HG03108 (cell line): ENCODE measurements at regions not wholly inside any gene's neighbourhood (a gene's known extent, or its start where the extent isn't known, plus 50 kb on each side); places are given as distances from the start of the nearest gene placed in this dataset.

ENCODE experiments used
- ATAC-seq: cut with Tn5 transposase; IDR thresholded peaks from one replicate; pipeline ENCODE4 v1.9.1; 2021; ENCODE audit warnings: moderate library complexity; ENCODE audit not compliant: unreplicated experiment

DNA sequence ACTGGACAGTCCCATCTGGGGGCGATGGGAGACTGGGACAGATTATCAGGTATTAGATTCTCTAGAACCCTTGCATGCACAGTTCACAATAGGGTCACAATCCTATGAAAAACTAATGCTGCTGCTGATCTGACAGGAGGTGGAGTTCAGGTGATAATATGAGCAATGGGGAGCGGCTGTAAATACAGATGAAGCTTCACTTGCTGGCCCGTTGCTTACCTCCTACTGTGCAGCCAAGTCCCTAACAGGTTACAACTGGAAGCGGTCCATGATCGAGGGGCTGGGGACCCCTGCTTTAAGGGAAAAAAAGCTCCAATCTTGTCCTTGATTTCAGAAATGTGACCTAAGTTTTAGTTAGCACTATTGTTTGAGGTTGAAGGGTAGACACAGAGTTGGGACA, 175.2 kb downstream of the ZNF330 start:
- ATAC-seq = no peak

DNA sequence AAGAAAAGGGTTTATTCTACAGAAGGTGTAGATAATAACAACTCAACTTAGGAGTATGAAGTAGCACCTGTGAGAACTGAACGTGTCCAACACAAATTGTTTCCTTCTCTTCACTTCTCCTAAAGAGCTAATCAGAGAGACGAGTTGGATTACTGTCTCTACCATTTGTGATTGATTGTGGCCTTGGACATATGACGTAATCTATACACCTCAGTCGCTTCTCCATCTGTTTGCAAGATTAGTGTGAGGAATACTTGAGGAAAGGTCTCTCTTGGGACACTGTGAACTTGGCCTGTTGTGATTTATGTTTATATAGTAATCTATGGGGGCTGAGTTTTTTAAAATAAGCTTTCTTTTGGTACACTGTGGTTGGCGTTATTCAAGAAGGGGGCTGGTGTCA, 182.0 kb downstream of the ZNF330 start:
- no peak for ATAC-seq

- ATAC-seq = no peak
Measured at GRCh38 chr4:141403782-141404181, 183.1 kb downstream of the ZNF330 start.

- ATAC-seq = no peak
Measured at GRCh38 chr4:141406237-141406636, 185.5 kb downstream of the ZNF330 start.

DNA sequence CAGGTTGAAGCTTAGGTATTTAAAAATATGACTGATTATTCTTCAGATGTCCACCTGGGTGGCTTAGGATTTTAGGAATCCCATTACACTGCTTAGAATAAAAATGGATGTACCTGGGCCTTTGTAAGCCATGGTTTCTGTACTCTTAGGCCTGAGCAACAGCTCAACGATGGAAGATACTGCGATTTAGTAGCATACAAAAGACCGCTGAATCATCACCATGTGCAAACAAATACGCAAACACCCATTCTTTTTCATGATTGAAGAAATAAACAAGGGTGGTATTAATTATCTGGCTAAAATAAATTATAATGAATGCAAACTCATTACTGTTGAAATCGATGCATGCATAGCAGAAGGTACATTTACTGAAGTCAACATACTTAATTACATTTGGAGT, 188.9 kb downstream of the ZNF330 start:
- ATAC-seq = no peak

DNA sequence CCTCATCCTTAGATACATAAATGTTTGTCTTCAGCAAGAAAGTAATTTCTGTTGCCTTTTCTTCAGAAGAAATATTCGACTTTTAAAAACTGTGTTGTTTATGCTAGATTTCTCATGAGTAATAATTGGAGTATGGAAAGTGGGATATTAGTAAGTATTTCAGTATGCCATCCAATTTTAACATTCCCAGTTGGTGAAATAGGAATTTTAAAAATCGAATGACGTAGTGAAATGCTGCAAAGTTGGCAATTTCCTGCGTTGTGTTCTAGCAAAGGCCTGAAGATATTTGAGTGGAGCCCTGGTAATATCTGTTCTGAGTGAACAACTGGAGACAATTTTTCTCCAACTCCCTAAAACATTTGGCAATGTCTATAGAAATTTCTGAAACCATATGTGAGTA, 190.1 kb downstream of the ZNF330 start:
- no peak for ATAC-seq

DNA sequence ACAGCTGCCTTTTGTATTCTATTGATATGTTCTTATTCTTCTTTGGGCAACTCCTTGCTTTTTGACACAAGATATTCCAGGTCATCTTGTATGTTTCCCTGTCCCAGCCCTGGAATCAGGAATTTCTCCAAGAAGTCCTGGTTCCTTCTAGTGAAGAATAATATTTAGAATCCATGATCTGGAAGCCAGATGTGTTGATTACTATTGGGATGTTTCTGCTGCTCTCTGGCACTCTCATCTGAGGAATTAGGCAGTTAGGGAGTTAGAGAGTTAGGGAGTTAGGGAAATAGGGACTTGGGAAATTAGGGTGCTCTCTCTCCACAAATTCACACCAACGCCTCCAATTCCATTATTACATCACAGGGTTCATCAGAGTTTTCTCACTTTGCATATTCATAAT, 191.2 kb downstream of the ZNF330 start:
- no peak for ATAC-seq

- ATAC-seq = no peak
Measured at GRCh38 chr4:141413366-141413765, 192.7 kb downstream of the ZNF330 start.

- ATAC-seq = no peak
Measured at GRCh38 chr4:141415651-141416050, 195.0 kb downstream of the ZNF330 start.

DNA sequence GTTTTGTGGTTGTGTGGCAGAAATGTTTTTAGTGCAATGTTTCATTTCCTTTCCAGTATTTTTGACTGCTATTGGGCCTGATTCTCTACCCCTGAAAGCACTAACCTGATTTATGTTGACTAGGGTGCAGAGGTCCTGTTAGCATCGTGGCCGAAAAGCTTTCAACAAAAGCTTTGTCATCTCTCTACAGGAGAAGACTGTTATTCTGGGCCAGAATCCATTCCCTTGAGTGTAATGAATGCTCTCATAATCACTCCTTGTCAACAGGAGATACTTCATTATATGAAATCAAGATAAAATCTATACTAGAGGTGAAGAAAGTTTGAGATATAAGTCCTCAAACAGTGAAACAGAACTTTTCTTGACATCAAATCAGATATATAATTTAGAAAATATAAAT, 195.5 kb downstream of the ZNF330 start:
- ATAC-seq = no peak

- no peak for ATAC-seq
Measured at GRCh38 chr4:141416677-141417363, 196.1 kb downstream of the ZNF330 start.

DNA sequence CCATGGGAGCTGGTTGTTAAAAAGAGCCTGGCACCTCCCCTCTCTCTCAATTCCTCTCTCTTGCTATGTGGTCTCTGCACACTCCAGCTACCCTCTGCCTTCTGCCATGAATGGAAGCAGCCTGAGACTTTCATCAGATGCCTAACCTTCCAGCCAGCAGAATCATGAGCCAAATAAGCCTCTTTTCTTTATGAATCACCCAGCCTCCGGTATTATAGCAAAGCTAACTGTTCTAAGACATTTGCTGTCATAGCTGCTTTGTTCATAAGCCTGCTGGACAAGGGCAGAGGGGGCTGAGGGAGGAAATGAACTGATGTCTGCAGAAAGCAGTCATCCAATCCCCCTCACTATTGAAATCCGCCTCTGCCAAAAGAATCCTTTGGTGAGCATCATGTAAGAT, 196.7 kb downstream of the ZNF330 start:
- ATAC-seq = no peak

GRCh38 chr4:141425124-141425523, 204.4 kb downstream of the ZNF330 start:
- ATAC-seq = no peak

DNA sequence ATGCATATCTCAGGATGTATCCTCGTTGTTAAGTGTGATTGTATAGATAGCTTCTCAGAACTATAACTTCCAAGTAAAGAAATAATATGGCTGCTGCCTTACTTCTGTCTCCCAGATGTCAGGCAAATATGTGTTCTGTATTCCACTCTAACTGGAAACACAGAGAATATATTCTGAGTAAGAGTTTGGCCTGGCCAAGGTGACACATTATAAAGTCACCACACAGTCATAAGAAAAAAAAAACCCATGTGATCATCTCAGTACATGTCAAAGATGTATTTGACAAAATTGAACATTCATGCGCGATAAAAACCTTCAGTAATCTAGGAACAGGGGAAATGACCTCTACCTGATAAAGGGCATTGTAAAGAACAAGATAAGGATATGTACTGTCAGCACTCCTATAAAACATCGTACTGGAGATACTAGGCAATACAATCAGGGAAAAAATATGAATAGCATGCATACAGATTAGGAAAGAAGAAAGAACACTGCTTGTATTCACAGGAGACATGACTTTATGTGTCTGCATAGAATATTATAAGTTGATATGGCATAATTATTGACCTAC, 207.1 kb downstream of the ZNF330 start:
- no peak for ATAC-seq

DNA sequence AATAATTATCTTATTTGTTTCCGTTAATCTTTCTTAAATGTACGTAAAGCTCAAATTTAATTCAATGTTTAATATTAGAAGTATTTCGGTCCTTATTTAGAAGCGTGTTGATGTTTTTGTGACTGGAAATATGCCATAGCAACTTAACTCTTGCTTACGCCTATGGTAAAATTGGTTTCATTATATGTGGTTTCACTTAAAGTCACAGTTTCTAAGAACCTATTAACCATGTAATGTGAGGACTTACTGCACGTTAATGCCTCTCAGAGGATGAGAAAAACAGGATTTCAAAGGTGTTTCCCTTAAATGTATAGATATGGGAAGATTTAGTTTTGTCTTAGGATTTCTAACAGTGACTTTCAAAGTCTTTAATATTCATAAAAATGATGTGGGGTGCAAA, 206.4 kb upstream of the IL15 start:
- no peak for ATAC-seq

DNA sequence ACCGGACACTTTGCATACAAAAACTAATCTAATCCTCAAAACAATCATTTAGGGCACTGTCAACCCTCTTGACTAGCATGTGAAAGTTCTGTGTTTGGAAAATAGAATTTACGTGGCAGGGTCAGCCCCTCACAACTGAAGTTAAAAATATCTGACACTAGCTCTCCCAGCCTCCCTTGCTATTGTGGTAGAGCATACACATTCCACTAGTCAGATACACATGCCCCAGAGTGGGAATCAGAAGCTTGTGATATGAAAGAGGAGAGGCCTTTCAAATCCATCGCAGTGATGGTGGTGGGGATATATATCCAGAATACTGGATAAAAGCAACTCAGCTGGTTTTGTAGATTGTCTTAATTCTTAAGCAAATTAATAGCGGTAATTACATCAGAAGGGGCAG, 205.7 kb upstream of the IL15 start:
- ATAC-seq = no peak

- ATAC-seq = no peak
Measured at GRCh38 chr4:141432000-141432712, 204.2 kb upstream of the IL15 start.

DNA sequence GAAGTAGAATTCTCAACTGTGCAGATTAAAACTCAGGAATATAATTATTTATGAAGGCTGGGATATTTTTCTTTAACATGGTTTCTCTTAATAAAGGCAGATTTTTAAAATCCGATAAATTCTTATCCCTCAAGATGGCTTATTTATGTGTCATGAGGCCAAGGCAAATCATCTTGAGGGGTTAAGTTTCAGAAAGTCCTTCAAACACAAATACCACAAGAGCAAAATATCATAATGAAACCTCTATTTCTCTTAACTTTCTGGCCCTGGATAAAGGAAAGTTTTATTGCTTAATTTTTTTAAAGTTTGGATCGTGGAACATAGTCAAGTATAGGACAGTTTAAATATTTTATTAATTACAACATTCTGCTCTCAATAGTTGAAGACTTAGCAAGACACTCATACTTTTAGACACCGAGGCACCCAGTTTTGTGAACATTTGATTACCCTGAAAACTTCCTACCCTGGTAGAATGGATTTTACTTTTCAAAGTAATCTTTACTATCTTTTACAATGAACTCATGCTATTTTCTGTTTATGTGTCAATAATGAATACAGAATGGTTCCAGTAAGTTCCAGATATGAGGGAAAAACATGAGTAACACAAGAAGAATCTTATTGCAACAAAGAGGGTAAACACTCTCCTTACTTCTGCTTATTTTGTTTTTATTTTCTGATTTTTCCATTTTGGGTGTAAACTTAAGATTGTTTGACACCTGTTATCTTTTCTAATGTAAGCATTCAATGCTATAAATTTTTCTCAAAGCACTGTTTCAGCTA, 200.7 kb upstream of the IL15 start:
- ATAC-seq = no peak

DNA sequence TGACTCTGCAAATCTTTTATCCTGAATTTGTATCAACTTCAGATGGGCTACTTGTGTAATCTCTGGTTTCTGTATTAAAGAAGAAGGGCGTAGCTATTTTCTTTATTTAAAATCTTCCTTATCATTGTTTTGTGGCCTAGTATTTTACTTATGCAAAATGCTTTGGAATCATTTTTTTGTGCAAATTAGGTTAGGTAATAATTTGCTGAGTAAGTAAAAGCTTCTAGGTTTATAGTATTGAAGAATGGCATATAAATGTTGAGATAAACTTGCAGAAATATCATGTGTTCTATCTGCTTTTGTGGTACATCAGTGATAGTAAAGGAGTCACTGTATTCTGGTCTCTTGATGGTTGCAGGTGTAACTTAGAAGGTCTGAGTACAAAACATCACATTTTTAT, 197.2 kb upstream of the IL15 start:
- no peak for ATAC-seq

DNA sequence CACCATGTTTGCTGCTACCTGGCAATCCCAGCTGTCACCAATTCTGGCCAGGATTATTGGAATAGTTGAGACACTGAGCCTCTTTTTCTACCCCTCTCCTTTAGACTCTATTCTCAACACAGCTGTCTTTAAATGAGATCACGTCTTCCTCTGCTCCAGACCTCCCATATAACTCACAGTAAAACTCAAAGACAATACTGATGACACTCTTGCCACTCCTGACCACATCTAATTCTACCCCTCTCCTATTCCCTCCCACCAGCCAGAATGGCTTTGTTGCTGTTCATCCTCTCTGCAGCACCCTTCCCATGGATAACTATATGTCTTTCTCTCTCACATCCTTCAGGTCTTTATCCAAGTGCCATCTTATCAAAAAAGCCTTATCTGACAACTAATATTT, 188.6 kb upstream of the IL15 start:
- ATAC-seq = no peak

- no peak for ATAC-seq
Measured at GRCh38 chr4:141448490-141448889, 187.9 kb upstream of the IL15 start.

- ATAC-seq = no peak
Measured at GRCh38 chr4:141449927-141450326, 186.5 kb upstream of the IL15 start.
